Keratinocyte (primary cell): ENCODE measurements at regions not wholly inside any gene's neighbourhood (a gene's known extent, or its start where the extent isn't known, plus 50 kb on each side); places are given as distances from the start of the nearest gene placed in this dataset.

Experiments
- DNase-seq: peaks from one replicate; pipeline ENCODE4 v3.0.0-alpha.2; 2011; ENCODE audit warnings: low read depth, missing footprints, low spot score
- FAIRE-seq: peaks from 2 replicates; lab custom pipeline; 2011; peaks lifted over from hg19 to GRCh38; lab: Jason Lieb, UNC
- H2AFZ ChIP-seq: 2 replicates; pipeline ENCODE4 v1.6.0; 2012; ENCODE audit warnings: low read length, control low read depth, inconsistent platforms; ENCODE audit not compliant: control insufficient read depth
- H3K27ac ChIP-seq: 2 replicates; pipeline ENCODE4 v1.5.1; 2011; ENCODE audit warnings: low read length; ENCODE audit not compliant: control insufficient read depth, insufficient read depth
- H3K27me3 ChIP-seq: 3 replicates; pipeline ENCODE4 v1.6.0; 2011; ENCODE audit warnings: low read length; ENCODE audit not compliant: control insufficient read depth, insufficient read depth; ENCODE audit errors: extremely low read depth
- H3K36me3 ChIP-seq, 2 experiments: 2 replicates in 1 of 2; 3 replicates in 1 of 2; pipeline ENCODE4 v1.5.1; 2011; ENCODE audit warnings: low read length in 2 of 2, mild to moderate bottlenecking in 1 of 2; ENCODE audit not compliant: control insufficient read depth in 2 of 2, insufficient read depth in 2 of 2; ENCODE audit errors: extremely low read depth in 1 of 2
- H3K4me1 ChIP-seq: 3 replicates; pipeline ENCODE4 v1.5.1; 2011; ENCODE audit warnings: low read length; ENCODE audit not compliant: control insufficient read depth, insufficient read depth; ENCODE audit errors: extremely low read depth
- H3K4me2 ChIP-seq: 3 replicates; pipeline ENCODE4 v1.6.0; 2011; ENCODE audit warnings: low read depth, low read length; ENCODE audit not compliant: control insufficient read depth, insufficient read depth; ENCODE audit errors: extremely low read depth
- H3K4me3 ChIP-seq, 3 experiments: fragments of 200-600 bp in 1 of 3; sonication (generic) in 1 of 3; 2 replicates in 2 of 3; 3 replicates in 1 of 3; pipeline ENCODE4 v1.5.1; 2011 to 2016; ENCODE audit warnings: low read length in 3 of 3, mild to moderate bottlenecking in 3 of 3, control low read depth in 2 of 3, inconsistent platforms in 1 of 3, low read depth in 1 of 3, mixed read lengths in 1 of 3, mixed run types in 1 of 3, moderate library complexity in 1 of 3; ENCODE audit not compliant: control insufficient read depth in 2 of 3, insufficient read depth in 2 of 3; ENCODE audit errors: extremely low read depth in 1 of 3
- H3K79me2 ChIP-seq: 2 replicates; pipeline ENCODE4 v1.6.0; 2012; ENCODE audit warnings: low read length; ENCODE audit not compliant: control insufficient read depth, insufficient read depth
- H3K9ac ChIP-seq: 3 replicates; pipeline ENCODE4 v1.6.0; 2011; ENCODE audit warnings: low read length; ENCODE audit not compliant: control insufficient read depth, insufficient read depth; ENCODE audit errors: extremely low read depth
- H3K9me1 ChIP-seq: 3 replicates; pipeline ENCODE4 v1.6.0; 2011; ENCODE audit warnings: low read length; ENCODE audit not compliant: control insufficient read depth, insufficient read depth; ENCODE audit errors: extremely low read depth
- H3K9me3 ChIP-seq: 2 replicates; pipeline ENCODE4 v1.5.1; 2012; ENCODE audit warnings: low read depth, low read length; ENCODE audit not compliant: control insufficient read depth
- H4K20me1 ChIP-seq: 3 replicates; pipeline ENCODE4 v1.6.0; 2011; ENCODE audit warnings: low read length; ENCODE audit not compliant: control insufficient read depth, insufficient read depth; ENCODE audit errors: extremely low read depth
- CTCF ChIP-seq, 3 experiments: IDR thresholded peaks in 1 of 3; conservative IDR thresholded peaks in 1 of 3; optimal IDR thresholded peaks in 1 of 3; 2 replicates in 2 of 3; 3 replicates in 1 of 3; pipeline versions ENCODE3 to v1.5.1; 2011; ENCODE audit warnings: low read length in 3 of 3, mild to moderate bottlenecking in 3 of 3, moderate library complexity in 2 of 3, control low read depth in 1 of 3, inconsistent platforms in 1 of 3; ENCODE audit not compliant: insufficient read depth in 2 of 3; ENCODE audit errors: extremely low read depth in 1 of 3
- EZH2 ChIP-seq: IDR thresholded peaks from one replicate; pipeline ENCODE4 v1.6.1; 2012; ENCODE audit warnings: inconsistent platforms, mild to moderate bottlenecking, low read length, moderate library complexity
- dilution Hi-C: fragments of 300-500 bp; cut with MboI; formaldehyde crosslinking; loops from one replicate; pipeline ENCODE4 v1.7.0; 2020; ENCODE audit warnings: low sequenced_read_pairs; ENCODE audit not compliant: extremely low pct_ligation_motif_present

- H3K36me3 ChIP-seq = no peaks in the 10 kb centered on the region
- no peaks in the 10 kb centered on the region for H3K9me1 ChIP-seq
- H3K4me3 ChIP-seq = no peak overlapping the region
- H3K27me3 ChIP-seq = no peaks in the 10 kb centered on the region
- DNase-seq (no peak), FAIRE-seq (peak; percentile 58)
- no peaks in the 10 kb centered on the region for H3K79me2 ChIP-seq
- H4K20me1 ChIP-seq = no peaks in the 10 kb centered on the region
- H3K9ac ChIP-seq = no peak overlapping the region
- H3K9me3 ChIP-seq = no peaks in the 10 kb centered on the region
- no peak for TF ChIP-seq CTCF (optimal IDR thresholded peaks at IDR 0.05 in 1 of 3, IDR thresholded peaks at IDR 0.05 in 1 of 3, conservative IDR thresholded peaks at IDR 0.05 in 1 of 3; ENCODE audit: extremely low read depth in 1 of 3, insufficient read depth in 2 of 3, low read length in 3 of 3)
- no peak for TF ChIP-seq EZH2
- H2AFZ ChIP-seq = no peak overlapping the region
- H3K27ac ChIP-seq = no peak overlapping the region
- dilution Hi-C loops = no loop called here
- H3K4me1 ChIP-seq = peaks cover 26% of the 10 kb centered on the region
- no peak overlapping the region for H3K4me2 ChIP-seq
Observed at GRCh38 chr4:54482529-54483200, 175.1 kb upstream of the KIT start.

- FAIRE-seq = peak; percentile 99
- peak overlapping the region; percentile 59 for H3K4me2 ChIP-seq
- no peak overlapping the region for H3K4me3 ChIP-seq
- no peak overlapping the region for H3K9ac ChIP-seq
- no peak overlapping the region for H2AFZ ChIP-seq
- no peaks in the 10 kb centered on the region for H3K36me3 ChIP-seq
- H4K20me1 ChIP-seq = no peaks in the 10 kb centered on the region
- TF ChIP-seq CTCF (optimal IDR thresholded peaks at IDR 0.05 in 1 of 3, IDR thresholded peaks at IDR 0.05 in 1 of 3, conservative IDR thresholded peaks at IDR 0.05 in 1 of 3; ENCODE audit: extremely low read depth in 1 of 3, insufficient read depth in 2 of 3, low read length in 3 of 3) = no peak
- no peak for TF ChIP-seq EZH2
- no peaks in the 10 kb centered on the region for H3K9me3 ChIP-seq
- dilution Hi-C loops = no loop called here
- no peaks in the 10 kb centered on the region for H3K9me1 ChIP-seq
- peaks cover 26% of the 10 kb centered on the region for H3K4me1 ChIP-seq
- DNase-seq = peak; percentile 97
- no peak overlapping the region for H3K27ac ChIP-seq
- no peaks in the 10 kb centered on the region for H3K27me3 ChIP-seq
- H3K79me2 ChIP-seq = no peaks in the 10 kb centered on the region
Observed at GRCh38 chr4:54484383-54484782, 173.4 kb upstream of the KIT start.
